ENCODE measurements at regions not wholly inside any gene's neighbourhood (a gene's known extent, or its start where the extent isn't known, plus 50 kb on each side); places are given as distances from the start of the nearest gene placed in this dataset.

GRCh38 chr9:79877943-79878602, 306.3 kb downstream of the TLE4 start:
- DNase-seq (ENCODE audit: low spot score): no peak

DNA sequence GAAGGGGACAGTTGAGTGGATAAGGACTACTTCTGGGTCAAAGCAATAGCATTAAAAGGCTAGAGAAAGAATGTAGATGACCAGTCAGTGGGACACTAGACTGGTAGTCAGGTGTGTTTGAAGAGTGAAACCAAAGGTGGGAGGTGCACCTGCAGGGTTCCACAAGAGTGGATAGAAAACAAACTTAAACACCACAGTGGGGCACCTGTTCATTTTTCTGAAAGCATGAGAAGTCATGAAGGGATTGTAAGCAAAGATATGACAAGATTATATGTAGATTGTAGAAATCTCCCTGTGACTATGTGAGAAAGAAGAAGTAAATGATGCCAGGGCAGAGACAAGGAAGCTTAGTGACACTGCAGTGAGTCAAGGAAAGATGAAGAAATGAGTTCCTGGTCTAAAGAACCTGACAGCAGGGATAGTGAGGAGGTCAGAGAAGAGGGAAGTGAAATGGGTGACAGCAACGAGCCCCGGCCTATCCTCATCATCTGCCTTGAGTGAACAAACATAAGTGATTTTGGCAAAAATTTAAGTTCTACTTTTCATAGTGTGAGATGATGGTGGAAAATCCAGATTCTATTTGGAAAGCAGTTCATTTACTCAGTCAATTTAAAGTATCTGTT, 296.9 kb downstream of the TLE4 start:
- no peak for DNase-seq (ENCODE audit: low spot score)

GRCh38 chr9:79862921-79863890, 291.4 kb downstream of the TLE4 start:
- no peak for DNase-seq (ENCODE audit: low spot score)

- peak; percentile 2 for DNase-seq (ENCODE audit: low spot score)
These were observed 286.7 kb downstream of the TLE4 start for GRCh38 chr9:79858508-79858907.

DNA sequence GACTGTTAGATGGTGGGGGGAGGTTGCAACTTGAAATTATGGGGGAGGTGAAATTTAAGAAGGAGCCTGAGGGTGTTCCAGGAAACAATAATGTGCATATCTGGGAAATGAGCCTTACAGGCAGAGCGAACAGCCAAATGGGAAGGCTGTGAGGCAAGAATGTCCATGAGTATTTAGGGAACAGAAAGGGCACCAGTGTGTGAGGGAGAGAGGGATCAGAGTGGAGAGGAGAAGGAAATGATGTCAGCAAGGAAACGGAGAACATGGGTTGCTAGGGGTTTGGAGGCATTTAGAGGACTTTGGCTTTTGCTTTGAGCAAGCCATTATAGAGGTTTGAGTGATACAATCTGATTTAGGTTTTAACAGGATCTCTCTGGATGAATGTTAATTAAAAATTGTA, 285.4 kb downstream of the TLE4 start:
- no peak for DNase-seq (ENCODE audit: low spot score)

DNA sequence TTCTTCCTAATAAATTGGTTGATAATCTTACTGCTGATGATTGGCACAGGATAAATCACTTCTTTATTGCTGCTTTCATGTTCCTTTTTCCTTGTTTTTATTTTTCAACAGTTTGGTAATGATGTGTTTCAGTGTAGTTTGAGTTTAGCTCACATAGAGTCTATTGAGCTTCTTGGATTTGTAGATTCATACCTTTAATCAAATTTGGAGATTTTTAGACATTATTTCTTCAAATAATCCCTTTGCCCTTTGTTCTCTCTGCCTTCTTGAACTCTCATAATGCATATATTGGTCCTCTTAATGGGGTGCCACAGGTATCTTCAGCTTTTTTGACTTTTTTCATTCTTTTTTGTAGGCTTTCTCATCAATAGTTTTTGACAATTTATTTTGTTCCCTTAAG, 275.3 kb downstream of the TLE4 start:
- no peak for DNase-seq (ENCODE audit: low spot score)

- DNase-seq (ENCODE audit: low spot score): no peak
These were observed 258.0 kb downstream of the TLE4 start for GRCh38 chr9:79829566-79830302.

DNA sequence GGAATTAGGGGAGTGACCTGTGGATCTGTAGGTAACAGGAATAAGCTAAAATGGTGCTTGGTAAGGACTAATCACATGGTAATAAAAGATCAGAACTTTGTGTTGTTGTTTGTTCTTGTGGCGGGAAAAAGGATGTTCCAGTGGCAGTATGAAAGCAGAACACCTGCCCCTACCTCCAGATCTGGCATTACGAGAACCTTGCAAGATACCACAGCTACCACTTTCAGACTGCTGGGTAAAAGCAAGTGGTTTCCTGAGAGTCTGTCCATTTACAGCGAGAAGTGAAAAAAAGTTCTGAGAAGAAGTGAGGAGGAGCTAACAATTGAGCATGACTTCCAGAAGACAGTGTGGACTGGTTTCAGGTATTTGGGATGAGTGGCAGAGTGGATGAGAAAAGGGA, 252.5 kb downstream of the TLE4 start:
- DNase-seq (ENCODE audit: low spot score): no peak

DNA sequence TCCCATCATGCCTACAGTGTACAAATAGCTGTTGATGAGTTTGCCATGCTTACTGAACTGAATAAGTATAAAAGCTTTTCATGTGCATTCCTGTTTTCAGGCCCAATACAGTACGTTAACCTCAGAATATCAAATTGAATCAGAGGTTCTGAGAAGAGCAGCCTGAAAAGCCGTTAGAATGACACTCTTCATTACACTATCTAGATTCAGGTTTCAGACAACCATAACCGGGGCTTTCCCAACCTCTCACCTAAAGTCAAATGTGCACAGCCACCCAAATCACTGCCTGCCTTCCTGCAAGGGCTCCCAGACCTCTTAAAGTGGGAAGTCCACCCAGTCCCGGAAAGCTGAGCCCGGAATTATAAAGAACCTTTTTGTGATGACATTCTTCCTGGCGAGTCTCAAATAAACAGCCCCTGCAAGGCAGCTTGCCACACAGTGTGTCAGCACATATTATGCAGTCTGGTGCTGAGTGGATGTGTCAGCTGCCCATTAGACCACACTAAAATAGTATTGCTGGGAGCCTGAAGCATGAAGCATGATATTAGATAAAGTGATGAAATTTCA, 245.8 kb downstream of the TLE4 start:
- DNase-seq (ENCODE audit: low spot score): no peak

DNA sequence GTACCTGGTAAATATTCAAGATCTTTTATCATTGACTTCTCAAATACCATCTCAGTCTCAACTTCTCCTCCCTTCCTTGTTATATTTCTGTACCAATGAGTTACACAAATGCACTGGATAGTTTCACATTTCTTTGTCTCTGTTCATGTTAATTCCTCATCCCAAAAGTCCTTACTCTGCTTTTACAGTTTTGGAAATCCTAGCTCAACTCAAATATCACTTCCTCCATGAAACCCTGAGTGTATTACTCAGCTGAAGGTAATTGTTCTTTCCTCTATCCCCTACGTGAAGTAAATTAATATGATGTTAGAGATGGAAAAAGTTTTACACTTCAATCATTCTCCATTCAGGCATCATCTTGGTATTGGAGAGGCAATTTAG, 241.5 kb downstream of the TLE4 start:
- DNase-seq (ENCODE audit: low spot score): no peak

- no peak for DNase-seq (ENCODE audit: low spot score)
These were observed 240.9 kb downstream of the TLE4 start for GRCh38 chr9:79812507-79813257.

- DNase-seq (ENCODE audit: low spot score): no peak
These were observed 240.3 kb downstream of the TLE4 start for GRCh38 chr9:79812099-79812498.

GRCh38 chr9:79809931-79810330, 238.2 kb downstream of the TLE4 start:
- no peak for DNase-seq (ENCODE audit: low spot score)

DNA sequence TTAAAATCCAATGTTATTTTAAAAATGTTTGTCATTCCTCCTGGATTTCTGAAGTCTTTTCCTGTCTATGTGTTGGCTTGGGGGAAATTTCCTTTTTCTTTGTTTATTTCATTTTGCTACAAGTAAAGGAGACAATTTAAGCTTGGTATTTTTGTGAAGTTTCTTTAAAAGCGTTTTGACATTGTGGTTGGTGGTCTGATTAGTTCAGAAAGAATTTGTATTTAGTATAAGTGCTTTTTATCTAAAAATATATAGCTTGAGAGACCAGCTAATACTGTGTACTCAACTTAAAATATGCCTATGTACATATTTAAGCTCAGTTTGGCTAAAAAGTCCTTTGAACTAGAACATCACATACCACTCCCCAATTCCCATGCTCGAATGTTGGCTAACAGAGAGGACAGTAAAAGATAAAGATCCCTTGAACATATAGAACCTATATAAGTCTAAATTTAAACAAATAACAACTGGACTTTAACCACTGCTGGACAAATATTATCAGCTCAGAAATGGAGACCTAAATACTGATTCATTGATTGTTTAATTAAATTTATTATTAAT, 237.6 kb downstream of the TLE4 start:
- no peak for DNase-seq (ENCODE audit: low spot score)

- DNase-seq (ENCODE audit: low spot score): no peak
These were observed 236.2 kb downstream of the TLE4 start for GRCh38 chr9:79807971-79808370.

DNA sequence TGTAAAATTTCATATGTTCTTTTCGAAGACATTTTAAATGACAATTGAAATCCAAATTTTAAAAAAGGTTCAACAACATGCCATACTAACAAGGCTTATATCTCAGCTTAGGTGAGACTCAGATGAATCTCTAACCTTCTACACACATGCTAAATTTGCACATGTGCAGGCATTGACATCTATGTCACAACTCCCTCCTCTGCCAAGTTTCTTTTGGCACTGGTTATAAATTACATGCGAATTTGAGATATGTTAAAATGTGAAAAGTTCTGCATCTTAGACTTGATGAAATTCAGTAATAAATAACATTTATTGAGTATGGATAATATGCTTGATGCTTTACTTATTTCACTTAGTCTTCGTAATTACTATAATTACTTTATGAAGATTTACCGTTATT, 234.3 kb downstream of the TLE4 start:
- DNase-seq (ENCODE audit: low spot score): no peak

- no peak for DNase-seq (ENCODE audit: low spot score)
These were observed 229.7 kb downstream of the TLE4 start for GRCh38 chr9:79801459-79801858.

DNA sequence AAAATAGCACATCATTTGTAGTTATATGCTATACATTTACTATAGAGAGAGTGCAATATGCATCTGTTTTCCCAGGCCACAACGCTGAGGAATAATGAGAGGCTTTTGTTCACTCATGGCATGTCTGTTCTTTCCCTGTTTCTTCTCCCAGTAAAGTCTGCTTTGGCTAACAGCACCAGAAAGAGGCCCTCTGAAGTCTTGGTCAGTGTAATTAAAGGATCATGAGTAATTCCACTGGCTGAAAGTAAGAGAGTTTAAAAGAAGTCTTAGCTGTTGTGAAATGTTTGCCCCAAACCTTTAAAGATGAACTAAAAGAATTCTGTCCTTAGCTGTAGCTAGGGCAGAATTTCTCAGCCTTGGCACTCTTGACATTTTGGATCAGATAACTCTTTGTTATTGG, 228.8 kb downstream of the TLE4 start:
- no peak for DNase-seq (ENCODE audit: low spot score)

GRCh38 chr9:79799691-79800335, 228.0 kb downstream of the TLE4 start:
- DNase-seq (ENCODE audit: low spot score): no peak

DNA sequence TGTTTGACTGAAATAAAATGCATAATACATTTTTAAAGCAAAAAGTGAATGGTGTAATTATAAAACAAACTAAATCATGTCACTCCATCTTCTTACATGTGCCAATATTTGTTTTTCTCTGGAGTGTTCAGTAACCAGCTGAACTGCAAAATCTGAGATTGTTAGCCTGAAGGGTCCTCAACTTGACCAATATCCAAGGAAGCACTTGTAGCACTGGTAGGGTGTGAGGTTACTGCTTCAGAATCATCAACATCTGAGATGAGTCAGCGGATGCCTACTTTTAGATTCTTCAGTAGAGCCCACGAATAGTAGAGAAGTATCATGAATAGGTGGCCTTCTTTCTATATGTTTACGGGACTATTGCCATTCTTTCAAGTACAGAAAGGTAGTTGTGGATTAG, 226.7 kb downstream of the TLE4 start:
- DNase-seq (ENCODE audit: low spot score): no peak

Measured in hematopoietic multipotent progenitor cell treated with erythropoietin and hydrocortisone succinate and interleukin-3 and kit ligand, for 15 days (in vitro differentiated cells).